HepG2 (cell line): ENCODE measurements at regions not wholly inside any gene's neighbourhood (a gene's known extent, or its start where the extent isn't known, plus 50 kb on each side); places are given as distances from the start of the nearest gene placed in this dataset.

Source experiments
- ATAC-seq: fragments of 200-7000 bp; cut with Tn5 transposase; 3 replicates; pipeline ENCODE4 v1.9.1; 2020; ENCODE audit warnings: mild to moderate bottlenecking, moderate library complexity
- BruUV-seq: library from RNA; stranded (reverse); fragments of 400-500 nt; replicated peaks from 2 replicates; lab custom pipeline; 2021; lab: Mats Ljungman, UMichigan
- CTCF ChIA-PET: fragments of 300-600 bp; formaldehyde crosslinking; extraction: SDS; loops from one replicate; lab custom pipeline; 2021; ENCODE audit warnings: low total read pairs, inconsistent platforms, low intra/inter-chr PET ratio; lab: Yijun Ruan, JAX
- POLR2A ChIA-PET: fragments of 350-600 bp; sonication (Branson Sonifier 250); formaldehyde crosslinking; loops from one replicate; lab custom pipeline; 2020; ENCODE audit warnings: antibody characterized with exemption, inconsistent platforms; lab: Yijun Ruan, JAX
- DNase-seq: peaks from one replicate; pipeline ENCODE4 v3.0.0-alpha.2; 2015; ENCODE audit warnings: low spot score
- FAIRE-seq: peaks from 3 replicates; lab custom pipeline; 2011; peaks lifted over from hg19 to GRCh38; lab: Jason Lieb, UNC
- H2AFZ ChIP-seq: one replicate; pipeline ENCODE4 v1.6.1; 2011; ENCODE audit warnings: low read length, inconsistent platforms
- H3K27ac ChIP-seq: fragments of 300-600 bp; 3 replicates; pipeline ENCODE4 v1.8.0; 2011; ENCODE audit warnings: mixed run types, mild to moderate bottlenecking, mixed read lengths, low read length, inconsistent platforms; ENCODE audit not compliant: insufficient read depth; ENCODE audit errors: extremely low read length
- H3K27me3 ChIP-seq, 2 experiments: fragments of 200-600 bp in 1 of 2; 2 replicates in 1 of 2; 3 replicates in 1 of 2; pipeline versions ENCODE4 v1.6.0 to v1.8.0; 2011; ENCODE audit warnings: low read length in 2 of 2, mild to moderate bottlenecking in 2 of 2, moderate library complexity in 2 of 2, inconsistent platforms in 1 of 2; ENCODE audit not compliant: insufficient read depth in 2 of 2, control insufficient read depth in 1 of 2
- H3K36me3 ChIP-seq, 2 experiments: fragments of 200-600 bp in 1 of 2; replicated peaks in 1 of 2; 2 replicates in 1 of 2; 3 replicates in 1 of 2; pipeline versions ENCODE4 v1.5.1 to v1.8.0; 2011; ENCODE audit warnings: low read length in 2 of 2, inconsistent platforms in 1 of 2; ENCODE audit not compliant: insufficient read depth in 2 of 2, control insufficient read depth in 1 of 2
- H3K4me1 ChIP-seq: 2 replicates; pipeline ENCODE4 v1.5.1; 2012; ENCODE audit warnings: low read length, inconsistent platforms; ENCODE audit not compliant: insufficient read depth
- H3K4me2 ChIP-seq: 2 replicates; pipeline ENCODE4 v1.6.0; 2011; ENCODE audit warnings: low read depth, low read length, inconsistent platforms
- H3K4me3 ChIP-seq, 3 experiments: fragments of 200-600 bp in 1 of 3; sonication (generic), shearing (Covaris generic) in 1 of 3; replicated peaks in 1 of 3; 2 replicates each; pipeline ENCODE4 v1.5.1; 2011 to 2016; ENCODE audit warnings: low read length in 3 of 3, inconsistent platforms in 2 of 3, low read depth in 2 of 3, mild to moderate bottlenecking in 2 of 3, control low read depth in 1 of 3, mixed read lengths in 1 of 3; ENCODE audit not compliant: insufficient read depth in 1 of 3
- H3K79me2 ChIP-seq: one replicate; pipeline ENCODE4 v1.6.1; 2011; ENCODE audit warnings: low read length, inconsistent platforms; ENCODE audit not compliant: insufficient read depth
- H3K9ac ChIP-seq: 2 replicates; pipeline ENCODE4 v1.6.0; 2011; ENCODE audit warnings: mild to moderate bottlenecking, low read depth, low read length, inconsistent platforms; ENCODE audit not compliant: insufficient read depth
- H3K9me3 ChIP-seq: 2 replicates; pipeline ENCODE4 v1.5.1; 2012; ENCODE audit warnings: mild to moderate bottlenecking, low read length
- H4K20me1 ChIP-seq: 2 replicates; pipeline ENCODE4 v1.6.0; 2011; ENCODE audit warnings: inconsistent platforms, mild to moderate bottlenecking, low read length, moderate library complexity; ENCODE audit not compliant: insufficient read depth
- GATAD2A ChIP-seq: IDR thresholded peaks from 2 replicates; pipeline ENCODE4 v1.6.1; 2016
- HBP1 ChIP-seq: IDR thresholded peaks from 2 replicates; pipeline ENCODE4 v1.6.1; 2016; ENCODE audit warnings: low read depth, control low read depth
- HIVEP1 ChIP-seq: sonication (generic); formaldehyde crosslinking; IDR thresholded peaks from 2 replicates; pipeline ENCODE4 v1.4.0; 2020; ENCODE audit warnings: mild to moderate bottlenecking, missing genetic modification reagents
- HNRNPK ChIP-seq: fragments of 200-400 bp; formaldehyde crosslinking; IDR thresholded peaks from 2 replicates; pipeline ENCODE4 v1.6.1; 2018; ENCODE audit warnings: low read length, low read depth, moderate library complexity, mild to moderate bottlenecking; ENCODE audit not compliant: poor library complexity, severe bottlenecking
- KLF11 ChIP-seq: IDR thresholded peaks from 2 replicates; pipeline ENCODE4 v1.6.1; 2016; ENCODE audit warnings: missing compliant biosample characterization
- MAFK ChIP-seq, 2 experiments: IDR thresholded peaks in 1 of 2; conservative IDR thresholded peaks in 1 of 2; 2 replicates each; pipeline ENCODE4 v1.6.1; 2011; ENCODE audit warnings: improper control_type of control experiment in 2 of 2, low read length in 2 of 2
- ZFP90 ChIP-seq: sonication (generic); formaldehyde crosslinking; IDR thresholded peaks from 2 replicates; pipeline ENCODE4 v1.8.0; 2022; ENCODE audit warnings: missing genetic modification reagents, mild to moderate bottlenecking, inconsistent platforms, borderline replicate concordance
- ZFYVE20 ChIP-seq: sonication (generic); formaldehyde crosslinking; IDR thresholded peaks from 2 replicates; pipeline ENCODE4 v1.8.0; 2023; ENCODE audit warnings: low read depth, mild to moderate bottlenecking, moderate library complexity, missing genetic modification reagents, borderline replicate concordance
- WGBS: methylation state at CpG from one replicate; pipeline ENCODE4 v1.1.6; 2017; ENCODE audit warnings: low lambda C conversion rate; 5-methylcytosine and 5-hydroxymethylcytosine counted together
- in situ Hi-C: cut with HindIII; loops from 2 replicates; pipeline ENCODE4 v1.10.0; 2017; ENCODE audit warnings: low pct_unique_long_range_greater_than_20kb; ENCODE audit not compliant: extremely low pct_ligation_motif_present
- intact Hi-C: fragments of 100-400 bp; cut with micrococcal nuclease; formaldehyde crosslinking; loops from one replicate; pipeline ENCODE4 v1.10.0; 2022; ENCODE audit not compliant: unreplicated experiment
- TF ChIP-seq, protein P1 (sequence below): sonication (generic); formaldehyde crosslinking; IDR thresholded peaks from 2 replicates; pipeline ENCODE4 v1.4.0; 2020; ENCODE audit warnings: missing genetic modification reagents
- TF ChIP-seq, protein P2 (sequence below): sonication (generic); formaldehyde crosslinking; IDR thresholded peaks from 2 replicates; pipeline ENCODE4 v1.5.0; 2020; ENCODE audit warnings: mild to moderate bottlenecking, missing genetic modification reagents

GRCh38 chr9:129351642-129352145, 173.6 kb upstream of the IER5L start (continued):
- TF ChIP-seq HBP1 (CRISPR knock-in tag) (no peak), KLF11 (no peak), GATAD2A (CRISPR knock-in tag) (no peak)
- TF ChIP-seq, protein P1, sequence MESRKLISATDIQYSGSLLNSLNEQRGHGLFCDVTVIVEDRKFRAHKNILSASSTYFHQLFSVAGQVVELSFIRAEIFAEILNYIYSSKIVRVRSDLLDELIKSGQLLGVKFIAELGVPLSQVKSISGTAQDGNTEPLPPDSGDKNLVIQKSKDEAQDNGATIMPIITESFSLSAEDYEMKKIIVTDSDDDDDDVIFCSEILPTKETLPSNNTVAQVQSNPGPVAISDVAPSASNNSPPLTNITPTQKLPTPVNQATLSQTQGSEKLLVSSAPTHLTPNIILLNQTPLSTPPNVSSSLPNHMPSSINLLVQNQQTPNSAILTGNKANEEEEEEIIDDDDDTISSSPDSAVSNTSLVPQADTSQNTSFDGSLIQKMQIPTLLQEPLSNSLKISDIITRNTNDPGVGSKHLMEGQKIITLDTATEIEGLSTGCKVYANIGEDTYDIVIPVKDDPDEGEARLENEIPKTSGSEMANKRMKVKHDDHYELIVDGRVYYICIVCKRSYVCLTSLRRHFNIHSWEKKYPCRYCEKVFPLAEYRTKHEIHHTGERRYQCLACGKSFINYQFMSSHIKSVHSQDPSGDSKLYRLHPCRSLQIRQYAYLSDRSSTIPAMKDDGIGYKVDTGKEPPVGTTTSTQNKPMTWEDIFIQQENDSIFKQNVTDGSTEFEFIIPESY (CRISPR knock-in tag): no peak

DNA sequence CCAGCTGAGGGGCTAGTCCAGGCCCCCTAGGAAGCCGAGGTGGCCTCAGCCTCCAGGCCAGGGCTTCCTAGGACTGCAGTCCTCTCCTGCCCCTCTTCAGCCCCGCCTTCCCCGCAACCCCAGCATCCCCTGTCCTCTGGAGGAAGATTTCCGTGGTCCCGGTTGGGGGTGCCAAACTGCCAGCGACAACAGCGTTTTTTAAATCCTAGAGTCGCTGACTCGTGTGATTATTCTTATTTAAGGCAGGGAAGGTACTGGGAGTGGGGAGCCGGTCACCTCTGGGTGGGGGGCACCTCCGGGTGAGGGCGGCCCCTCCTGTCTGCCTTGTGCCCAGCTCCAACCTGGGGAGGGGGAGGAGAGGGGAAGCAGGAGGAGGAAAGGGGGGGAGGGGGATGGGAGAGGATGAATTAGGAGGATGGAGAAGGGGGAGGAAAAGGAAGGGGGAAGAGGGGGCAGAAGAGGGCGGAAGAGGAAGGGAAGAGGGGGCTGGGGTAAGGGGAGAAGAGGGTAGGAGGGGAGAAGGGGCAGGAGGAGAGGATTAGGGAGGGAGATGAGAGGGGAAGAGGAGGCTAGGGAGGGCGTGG, 173.1 kb upstream of the IER5L start:
- in situ Hi-C loops: no loop called here
- ChIA-PET POLR2A (no interaction called here), CTCF (no interaction called here)
- peaks cover 40% of the 10 kb centered on the region for H3K4me1 ChIP-seq
- 57% methylated on average over 14 of the region's 14 CpGs for WGBS
- H2AFZ ChIP-seq: no peak overlapping the region
- DNase-seq: no peak
- intact Hi-C loops: no loop called here
- H4K20me1 ChIP-seq: no peaks in the 10 kb centered on the region
- H3K27ac ChIP-seq: no peak overlapping the region
- H3K9ac ChIP-seq: no peak overlapping the region
- no peak overlapping the region for H3K4me2 ChIP-seq
- FAIRE-seq: no peak
- H3K36me3 ChIP-seq: no peaks in the 10 kb centered on the region
- peaks cover 4 to 13% of the 10 kb centered on the region in 2 experiments; a peak in 2 of 5 replicates for H3K27me3 ChIP-seq
- H3K9me3 ChIP-seq: peaks cover 13% of the 10 kb centered on the region
- no peak for ATAC-seq
- H3K79me2 ChIP-seq: no peaks in the 10 kb centered on the region
- H3K4me3 ChIP-seq: no peak overlapping the region
- TF ChIP-seq MAFK (conservative IDR thresholded peaks at IDR 0.05 in 1 of 2, IDR thresholded peaks at IDR 0.05 in 1 of 2; ENCODE audit: low read length in 2 of 2) (0 out of 4 replicates have a peak, but pooled peaks of 1 of the 2 experiments have one; percentile 2), HIVEP1 (no peak), HNRNPK (no peak), ZFP90 (no peak), ZFYVE20 (CRISPR knock-in tag) (no peak)
- TF ChIP-seq, protein P2, sequence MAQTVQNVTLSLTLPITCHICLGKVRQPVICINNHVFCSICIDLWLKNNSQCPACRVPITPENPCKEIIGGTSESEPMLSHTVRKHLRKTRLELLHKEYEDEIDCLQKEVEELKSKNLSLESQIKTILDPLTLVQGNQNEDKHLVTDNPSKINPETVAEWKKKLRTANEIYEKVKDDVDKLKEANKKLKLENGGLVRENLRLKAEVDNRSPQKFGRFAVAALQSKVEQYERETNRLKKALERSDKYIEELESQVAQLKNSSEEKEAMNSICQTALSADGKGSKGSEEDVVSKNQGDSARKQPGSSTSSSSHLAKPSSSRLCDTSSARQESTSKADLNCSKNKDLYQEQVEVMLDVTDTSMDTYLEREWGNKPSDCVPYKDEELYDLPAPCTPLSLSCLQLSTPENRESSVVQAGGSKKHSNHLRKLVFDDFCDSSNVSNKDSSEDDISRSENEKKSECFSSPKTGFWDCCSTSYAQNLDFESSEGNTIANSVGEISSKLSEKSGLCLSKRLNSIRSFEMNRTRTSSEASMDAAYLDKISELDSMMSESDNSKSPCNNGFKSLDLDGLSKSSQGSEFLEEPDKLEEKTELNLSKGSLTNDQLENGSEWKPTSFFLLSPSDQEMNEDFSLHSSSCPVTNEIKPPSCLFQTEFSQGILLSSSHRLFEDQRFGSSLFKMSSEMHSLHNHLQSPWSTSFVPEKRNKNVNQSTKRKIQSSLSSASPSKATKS (CRISPR knock-in tag): no peak
- no TSS peak for BruUV-seq
